Breast epithelium (tissue), 3 donors: ENCODE measurements at regions not wholly inside any gene's neighbourhood (a gene's known extent, or its start where the extent isn't known, plus 50 kb on each side); places are given as distances from the start of the nearest gene placed in this dataset.

ENCODE experiments used
- CTCF ChIP-seq, 3 donors: fragments of 450-650 bp; IDR thresholded peaks; one replicate each; pipeline ENCODE4 v1.5.1; 2016 to 2017; ENCODE audit warnings: antibody characterized with exemption in 3 of 3, mild to moderate bottlenecking in 3 of 3, moderate library complexity in 3 of 3
- POLR2A ChIP-seq: fragments of 450-650 bp; IDR thresholded peaks from one replicate; pipeline ENCODE4 v1.6.1; 2016; ENCODE audit warnings: antibody characterized with exemption, mild to moderate bottlenecking, moderate library complexity

- TF ChIP-seq POLR2A (no peak), CTCF (IDR thresholded peaks at IDR 0.05) (no peak)
Measured at GRCh38 chr4:19971829-19972228, 279.9 kb upstream of the SLIT2 start.
